ENCODE measurements at regions not wholly inside any gene's neighbourhood (a gene's known extent, or its start where the extent isn't known, plus 50 kb on each side); places are given as distances from the start of the nearest gene placed in this dataset.
"Not testable (repeated sequence)": the region's sequence is repeated elsewhere in the genome, so short reads cannot be mapped to it uniquely, and the experiment has no call there.

DNA sequence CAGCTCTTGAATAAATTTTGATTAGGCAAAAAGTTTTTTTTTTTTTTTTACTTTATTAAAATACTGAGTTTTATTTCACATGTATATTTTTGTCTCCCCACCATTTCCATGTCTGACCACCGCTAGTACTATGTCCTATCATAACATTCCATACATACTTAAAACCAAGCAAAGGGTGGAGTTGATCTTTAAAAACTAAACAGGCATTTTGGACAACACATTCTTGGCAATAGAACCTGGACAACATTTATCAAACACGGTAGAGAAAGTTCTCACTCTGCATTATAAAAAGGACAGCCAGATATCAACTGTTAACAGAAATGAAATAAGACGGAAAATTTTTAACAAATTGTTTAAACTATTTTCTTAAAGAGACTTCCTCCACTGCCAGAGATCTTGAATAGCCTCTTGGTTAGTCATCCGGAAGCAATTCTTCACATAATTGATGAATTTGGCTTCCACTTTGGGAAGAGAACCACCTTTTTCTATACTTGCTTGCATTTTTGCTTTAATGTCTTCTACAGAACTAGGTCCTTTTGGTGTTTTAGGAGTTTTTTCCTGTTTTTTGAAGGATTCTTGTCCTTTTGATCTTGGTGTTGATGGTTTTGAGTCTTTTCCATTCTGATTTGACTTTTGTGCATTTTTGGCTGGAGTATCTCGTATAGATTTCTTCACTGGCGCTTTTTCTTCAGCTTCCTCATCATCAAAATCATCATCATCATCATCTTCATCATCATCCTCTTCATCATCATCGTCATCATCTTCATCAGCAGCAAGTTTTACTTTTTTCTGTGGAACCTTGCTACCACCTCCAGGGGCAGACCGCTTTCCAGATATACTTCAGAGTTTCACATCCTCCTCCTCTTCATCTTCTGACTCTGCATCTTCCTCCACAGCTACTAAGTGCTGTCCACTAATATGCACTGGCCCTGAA is 58.7 kb downstream of the POU5F2 start:
- H3K4me2 ChIP-seq (ENCODE audit: low read depth, low read length, poor library complexity, severe bottlenecking); H3F3A ChIP-seq (ENCODE audit: insufficient read depth); H3K27ac ChIP-seq (ENCODE audit: low read depth, low read length); H3K79me2 ChIP-seq (ENCODE audit: insufficient read depth, low read length); H3K27me3 ChIP-seq (ENCODE audit: low read length); H4K20me1 ChIP-seq (ENCODE audit: low read depth, low read length); H3K36me3 ChIP-seq (ENCODE audit: low read length); H2AFZ ChIP-seq (ENCODE audit: low read depth, low read length, severe bottlenecking); H3K9me2 ChIP-seq (replicated peaks; ENCODE audit: insufficient read depth, low read length); H3K4me3 ChIP-seq (ENCODE audit: insufficient read depth, low read length, poor library complexity, severe bottlenecking); H3K9me3 ChIP-seq (ENCODE audit: insufficient read depth, low read length); H3K9ac ChIP-seq (ENCODE audit: low read length): not testable (repeated sequence)

- H3K36me3 ChIP-seq (ENCODE audit: low read length) = no peaks in the 10 kb centered on the region
- no peaks in the 10 kb centered on the region for H3F3A ChIP-seq (ENCODE audit: insufficient read depth)
- TF ChIP-seq EZH2phosphoT487 (conservative IDR thresholded peaks at IDR 0.05; ENCODE audit: low read length) = no peak
- TF ChIP-seq, protein P1, sequence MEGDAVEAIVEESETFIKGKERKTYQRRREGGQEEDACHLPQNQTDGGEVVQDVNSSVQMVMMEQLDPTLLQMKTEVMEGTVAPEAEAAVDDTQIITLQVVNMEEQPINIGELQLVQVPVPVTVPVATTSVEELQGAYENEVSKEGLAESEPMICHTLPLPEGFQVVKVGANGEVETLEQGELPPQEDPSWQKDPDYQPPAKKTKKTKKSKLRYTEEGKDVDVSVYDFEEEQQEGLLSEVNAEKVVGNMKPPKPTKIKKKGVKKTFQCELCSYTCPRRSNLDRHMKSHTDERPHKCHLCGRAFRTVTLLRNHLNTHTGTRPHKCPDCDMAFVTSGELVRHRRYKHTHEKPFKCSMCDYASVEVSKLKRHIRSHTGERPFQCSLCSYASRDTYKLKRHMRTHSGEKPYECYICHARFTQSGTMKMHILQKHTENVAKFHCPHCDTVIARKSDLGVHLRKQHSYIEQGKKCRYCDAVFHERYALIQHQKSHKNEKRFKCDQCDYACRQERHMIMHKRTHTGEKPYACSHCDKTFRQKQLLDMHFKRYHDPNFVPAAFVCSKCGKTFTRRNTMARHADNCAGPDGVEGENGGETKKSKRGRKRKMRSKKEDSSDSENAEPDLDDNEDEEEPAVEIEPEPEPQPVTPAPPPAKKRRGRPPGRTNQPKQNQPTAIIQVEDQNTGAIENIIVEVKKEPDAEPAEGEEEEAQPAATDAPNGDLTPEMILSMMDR (IDR thresholded peaks at IDR 0.05; ENCODE audit: insufficient read depth, low read length, poor library complexity, severe bottlenecking) = peak; percentile 26
- H4K20me1 ChIP-seq (ENCODE audit: low read depth, low read length) = no peaks in the 10 kb centered on the region
- no peak overlapping the region for H3K9ac ChIP-seq (ENCODE audit: low read length)
- no peak overlapping the region for H3K27ac ChIP-seq (ENCODE audit: low read depth, low read length)
- no peak overlapping the region for H3K4me2 ChIP-seq (ENCODE audit: low read depth, low read length, poor library complexity, severe bottlenecking)
- no peak overlapping the region for H3K4me3 ChIP-seq (ENCODE audit: insufficient read depth, low read length, poor library complexity, severe bottlenecking)
- H3K9me3 ChIP-seq (ENCODE audit: insufficient read depth, low read length) = no peaks in the 10 kb centered on the region
- H3K27me3 ChIP-seq (ENCODE audit: low read length) = no peaks in the 10 kb centered on the region
- no peak overlapping the region for H2AFZ ChIP-seq (ENCODE audit: low read depth, low read length, severe bottlenecking)
- H3K79me2 ChIP-seq (ENCODE audit: insufficient read depth, low read length) = no peaks in the 10 kb centered on the region
- no peaks in the 10 kb centered on the region for H3K9me2 ChIP-seq (replicated peaks; ENCODE audit: insufficient read depth, low read length)
Observed at GRCh38 chr5:93681432-93681831, 60.0 kb downstream of the POU5F2 start.

DNA sequence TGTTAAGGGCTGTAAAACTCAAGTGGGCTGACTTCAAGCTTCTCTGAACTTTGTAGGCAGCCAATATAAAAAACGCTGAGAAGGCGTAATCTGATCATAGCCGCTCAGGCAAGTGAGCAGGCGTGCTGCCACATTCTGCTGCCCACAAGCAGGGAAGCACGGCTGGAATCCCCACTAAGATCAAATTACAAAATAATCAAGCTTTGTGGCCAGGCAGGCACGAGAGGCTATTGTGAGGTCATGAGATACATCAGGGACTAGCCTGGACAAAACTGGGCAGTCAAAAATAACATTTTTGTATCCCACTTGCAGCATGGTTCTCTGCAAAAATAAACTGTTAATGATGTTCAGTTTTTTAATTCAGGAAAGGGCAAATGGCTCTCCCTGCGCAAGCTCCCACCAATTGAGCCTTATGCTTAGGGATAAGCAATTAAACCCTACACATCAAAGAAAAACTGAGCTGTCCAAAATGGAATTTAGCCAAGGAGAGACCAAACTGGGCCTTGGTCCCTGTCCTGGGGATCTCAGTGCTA is 64.0 kb downstream of the POU5F2 start:
- H3K36me3 ChIP-seq (ENCODE audit: low read length) = no peaks in the 10 kb centered on the region
- no peaks in the 10 kb centered on the region for H4K20me1 ChIP-seq (ENCODE audit: low read depth, low read length)
- H3K9ac ChIP-seq (ENCODE audit: low read length) = no peak overlapping the region
- no peaks in the 10 kb centered on the region for H3K79me2 ChIP-seq (ENCODE audit: insufficient read depth, low read length)
- H3K9me3 ChIP-seq (ENCODE audit: insufficient read depth, low read length) = no peaks in the 10 kb centered on the region
- no peak overlapping the region for H3K27ac ChIP-seq (ENCODE audit: low read depth, low read length)
- no peak overlapping the region for H3K4me3 ChIP-seq (ENCODE audit: insufficient read depth, low read length, poor library complexity, severe bottlenecking)
- H3K4me2 ChIP-seq (ENCODE audit: low read depth, low read length, poor library complexity, severe bottlenecking) = no peak overlapping the region
- no peak overlapping the region for H2AFZ ChIP-seq (ENCODE audit: low read depth, low read length, severe bottlenecking)
- H3F3A ChIP-seq (ENCODE audit: insufficient read depth) = no peaks in the 10 kb centered on the region
- H3K27me3 ChIP-seq (ENCODE audit: low read length) = no peaks in the 10 kb centered on the region
- H3K9me2 ChIP-seq (replicated peaks; ENCODE audit: insufficient read depth, low read length) = no peaks in the 10 kb centered on the region
- no peak for TF ChIP-seq EZH2phosphoT487 (conservative IDR thresholded peaks at IDR 0.05; ENCODE audit: low read length)
- TF ChIP-seq, protein P1 (IDR thresholded peaks at IDR 0.05; ENCODE audit: insufficient read depth, low read length, poor library complexity, severe bottlenecking) = no peak

DNA sequence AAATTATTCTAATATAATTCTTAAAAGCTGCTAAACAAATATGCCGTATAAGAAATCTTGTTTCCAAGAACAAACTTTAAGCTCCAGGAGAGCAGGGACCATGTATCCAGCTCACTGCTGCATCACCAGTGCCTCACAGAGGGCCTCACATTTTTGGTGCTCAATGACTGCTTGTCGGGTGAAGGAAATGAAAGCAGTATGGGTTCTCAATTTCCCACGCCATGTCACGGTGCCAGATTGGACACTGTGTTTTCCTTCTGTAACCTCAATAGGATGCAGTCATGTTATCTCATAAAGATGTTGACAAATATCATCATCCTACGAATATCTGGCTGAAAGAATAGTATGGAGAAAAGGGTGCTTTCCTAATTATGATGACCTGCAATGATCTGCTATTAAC is 64.7 kb downstream of the POU5F2 start:
- H4K20me1 ChIP-seq (ENCODE audit: low read depth, low read length) = no peaks in the 10 kb centered on the region
- no peak overlapping the region for H3K27ac ChIP-seq (ENCODE audit: low read depth, low read length)
- no peaks in the 10 kb centered on the region for H3K27me3 ChIP-seq (ENCODE audit: low read length)
- no peaks in the 10 kb centered on the region for H3K9me3 ChIP-seq (ENCODE audit: insufficient read depth, low read length)
- H3K79me2 ChIP-seq (ENCODE audit: insufficient read depth, low read length) = no peaks in the 10 kb centered on the region
- no peak overlapping the region for H3K9ac ChIP-seq (ENCODE audit: low read length)
- no peak overlapping the region for H3K4me3 ChIP-seq (ENCODE audit: insufficient read depth, low read length, poor library complexity, severe bottlenecking)
- no peaks in the 10 kb centered on the region for H3F3A ChIP-seq (ENCODE audit: insufficient read depth)
- no peak for TF ChIP-seq EZH2phosphoT487 (conservative IDR thresholded peaks at IDR 0.05; ENCODE audit: low read length)
- TF ChIP-seq, protein P1 (IDR thresholded peaks at IDR 0.05; ENCODE audit: insufficient read depth, low read length, poor library complexity, severe bottlenecking) = no peak
- no peak overlapping the region for H2AFZ ChIP-seq (ENCODE audit: low read depth, low read length, severe bottlenecking)
- no peak overlapping the region for H3K4me2 ChIP-seq (ENCODE audit: low read depth, low read length, poor library complexity, severe bottlenecking)
- H3K9me2 ChIP-seq (replicated peaks; ENCODE audit: insufficient read depth, low read length) = no peaks in the 10 kb centered on the region
- H3K36me3 ChIP-seq (ENCODE audit: low read length) = no peaks in the 10 kb centered on the region
